Glutamatergic neuron (in vitro differentiated cells): ENCODE measurements at regions not wholly inside any gene's neighbourhood (a gene's known extent, or its start where the extent isn't known, plus 50 kb on each side); places are given as distances from the start of the nearest gene placed in this dataset.

Experiments
- DNase-seq: peaks from one replicate; pipeline ENCODE4 v3.0.0; 2022
- H3K27ac Mint-ChIP-seq: one replicate; pipeline ENCODE4 v1.8.0; 2020; ENCODE audit warnings: mild to moderate bottlenecking, mixed read lengths, inconsistent platforms; ENCODE audit not compliant: unreplicated experiment
- H3K27me3 Mint-ChIP-seq: one replicate; pipeline ENCODE4 v1.8.0; 2020; ENCODE audit warnings: mild to moderate bottlenecking, moderate library complexity, mixed read lengths, inconsistent platforms; ENCODE audit not compliant: unreplicated experiment
- H3K36me3 Mint-ChIP-seq: one replicate; pipeline ENCODE4 v1.8.0; 2020; ENCODE audit warnings: mild to moderate bottlenecking, mixed read lengths, inconsistent platforms; ENCODE audit not compliant: unreplicated experiment
- H3K4me1 Mint-ChIP-seq: one replicate; pipeline ENCODE4 v1.8.0; 2020; ENCODE audit warnings: mild to moderate bottlenecking, low read depth, mixed read lengths, inconsistent platforms; ENCODE audit not compliant: unreplicated experiment
- H3K4me3 Mint-ChIP-seq: one replicate; pipeline ENCODE4 v1.8.0; 2020; ENCODE audit warnings: mild to moderate bottlenecking, mixed read lengths, inconsistent platforms; ENCODE audit not compliant: unreplicated experiment
- H3K9me3 Mint-ChIP-seq: one replicate; pipeline ENCODE4 v1.8.0; 2020; ENCODE audit warnings: mild to moderate bottlenecking, moderate library complexity, mixed read lengths, inconsistent platforms; ENCODE audit not compliant: unreplicated experiment
- TF ChIP-seq, protein P1 (sequence below): fragments of 200-600 bp; sonication (generic); IDR thresholded peaks from one replicate; pipeline ENCODE4 v1.5.0; 2021; ENCODE audit not compliant: partially characterized antibody, unreplicated experiment

DNA sequence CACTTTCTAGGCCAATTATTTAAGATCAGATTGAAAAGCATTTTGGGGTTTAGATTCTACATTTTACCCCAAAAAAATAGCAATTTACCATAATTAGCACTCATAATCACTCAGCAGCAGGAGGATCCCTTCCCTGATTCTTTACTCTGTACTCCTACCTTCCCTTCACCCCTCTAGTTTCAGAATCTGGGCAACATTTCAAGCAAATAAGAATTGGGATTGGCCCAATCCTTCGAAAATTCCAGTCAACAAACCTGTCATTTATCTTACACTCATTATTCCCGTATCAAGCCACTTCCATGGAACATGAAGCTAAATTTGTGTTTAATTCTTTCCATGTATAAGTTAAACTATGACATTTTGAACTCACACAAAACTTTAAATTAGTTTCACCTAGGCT, 349.1 kb upstream of the USP15 start:
- H3K9me3 Mint-ChIP-seq: no peaks in the 10 kb centered on the region
- no peaks in the 10 kb centered on the region for H3K4me1 Mint-ChIP-seq
- no peak overlapping the region for H3K27ac Mint-ChIP-seq
- no peaks in the 10 kb centered on the region for H3K36me3 Mint-ChIP-seq
- DNase-seq: no peak
- H3K4me3 Mint-ChIP-seq: no peak overlapping the region
- no peaks in the 10 kb centered on the region for H3K27me3 Mint-ChIP-seq
- TF ChIP-seq, protein P1, sequence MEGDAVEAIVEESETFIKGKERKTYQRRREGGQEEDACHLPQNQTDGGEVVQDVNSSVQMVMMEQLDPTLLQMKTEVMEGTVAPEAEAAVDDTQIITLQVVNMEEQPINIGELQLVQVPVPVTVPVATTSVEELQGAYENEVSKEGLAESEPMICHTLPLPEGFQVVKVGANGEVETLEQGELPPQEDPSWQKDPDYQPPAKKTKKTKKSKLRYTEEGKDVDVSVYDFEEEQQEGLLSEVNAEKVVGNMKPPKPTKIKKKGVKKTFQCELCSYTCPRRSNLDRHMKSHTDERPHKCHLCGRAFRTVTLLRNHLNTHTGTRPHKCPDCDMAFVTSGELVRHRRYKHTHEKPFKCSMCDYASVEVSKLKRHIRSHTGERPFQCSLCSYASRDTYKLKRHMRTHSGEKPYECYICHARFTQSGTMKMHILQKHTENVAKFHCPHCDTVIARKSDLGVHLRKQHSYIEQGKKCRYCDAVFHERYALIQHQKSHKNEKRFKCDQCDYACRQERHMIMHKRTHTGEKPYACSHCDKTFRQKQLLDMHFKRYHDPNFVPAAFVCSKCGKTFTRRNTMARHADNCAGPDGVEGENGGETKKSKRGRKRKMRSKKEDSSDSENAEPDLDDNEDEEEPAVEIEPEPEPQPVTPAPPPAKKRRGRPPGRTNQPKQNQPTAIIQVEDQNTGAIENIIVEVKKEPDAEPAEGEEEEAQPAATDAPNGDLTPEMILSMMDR: no peak

DNA sequence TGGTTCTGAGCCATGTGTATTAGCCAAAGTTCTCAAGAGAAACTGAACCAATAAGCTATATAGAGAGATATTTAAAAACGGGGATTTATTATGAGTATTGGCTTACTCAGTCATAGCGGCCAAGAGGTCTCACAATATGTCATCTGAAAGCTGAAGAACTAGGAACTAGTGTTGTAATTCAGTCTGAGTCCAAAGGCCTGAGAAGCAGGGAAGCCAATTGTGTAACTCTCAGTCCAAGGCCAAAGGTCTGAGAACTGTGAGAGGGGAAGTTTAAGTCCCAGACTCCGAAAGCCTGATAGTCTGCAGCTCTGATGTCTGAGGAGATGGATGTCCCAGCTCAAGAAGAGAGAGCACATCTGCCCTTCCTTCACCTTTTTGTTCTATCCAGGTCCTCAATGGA, 344.8 kb upstream of the USP15 start:
- H3K36me3 Mint-ChIP-seq: no peaks in the 10 kb centered on the region
- no peaks in the 10 kb centered on the region for H3K4me1 Mint-ChIP-seq
- H3K27me3 Mint-ChIP-seq: no peaks in the 10 kb centered on the region
- no peak for DNase-seq
- no peaks in the 10 kb centered on the region for H3K9me3 Mint-ChIP-seq
- TF ChIP-seq, protein P1: no peak
- H3K4me3 Mint-ChIP-seq: no peak overlapping the region
- H3K27ac Mint-ChIP-seq: no peak overlapping the region

- Mint-ChIP-seq H3K4me1 (no peaks in the 10 kb centered on the region), H3K27me3 (no peaks in the 10 kb centered on the region), H3K9me3 (no peaks in the 10 kb centered on the region), H3K36me3 (peaks cover 2% of the 10 kb centered on the region), H3K4me3 (no peak overlapping the region), H3K27ac (no peak overlapping the region)
- TF ChIP-seq, protein P1: no peak
- DNase-seq: no peak
Observed at GRCh38 chr12:61916831-61917230, 343.4 kb upstream of the USP15 start.

- Mint-ChIP-seq H3K4me1 (no peaks in the 10 kb centered on the region), H3K4me3 (no peak overlapping the region), H3K9me3 (no peaks in the 10 kb centered on the region), H3K36me3 (peaks cover 5% of the 10 kb centered on the region), H3K27me3 (no peaks in the 10 kb centered on the region), H3K27ac (no peak overlapping the region)
- TF ChIP-seq, protein P1: no peak
- DNase-seq: no peak
Observed at GRCh38 chr12:61919686-61920085, 340.5 kb upstream of the USP15 start.

- no peak overlapping the region for H3K27ac Mint-ChIP-seq
- no peaks in the 10 kb centered on the region for H3K4me1 Mint-ChIP-seq
- DNase-seq: no peak
- TF ChIP-seq, protein P1: no peak
- peaks cover 5% of the 10 kb centered on the region for H3K36me3 Mint-ChIP-seq
- no peak overlapping the region for H3K4me3 Mint-ChIP-seq
- no peaks in the 10 kb centered on the region for H3K9me3 Mint-ChIP-seq
- H3K27me3 Mint-ChIP-seq: no peaks in the 10 kb centered on the region
Observed at GRCh38 chr12:61920230-61920629, 340.0 kb upstream of the USP15 start.
